Parathyroid adenoma (tissue), 2 donors: ENCODE measurements at regions not wholly inside any gene's neighbourhood (a gene's known extent, or its start where the extent isn't known, plus 50 kb on each side); places are given as distances from the start of the nearest gene placed in this dataset.

Source experiments
- H2AFZ ChIP-seq: fragments of 300-600 bp; sonication (generic); one replicate; pipeline ENCODE4 v1.7.0; 2017; ENCODE audit warnings: antibody characterized with exemption, mild to moderate bottlenecking
- H3K27ac ChIP-seq: fragments of 300-600 bp; sonication (generic); one replicate; pipeline ENCODE4 v1.7.0; 2017
- H3K27me3 ChIP-seq: fragments of 300-600 bp; sonication (generic); one replicate; pipeline ENCODE4 v1.7.0; 2017; ENCODE audit warnings: low read length; ENCODE audit not compliant: control insufficient read depth, insufficient read depth
- H3K36me3 ChIP-seq: fragments of 300-600 bp; sonication (generic); one replicate; pipeline ENCODE4 v1.7.0; 2017; ENCODE audit warnings: low read length; ENCODE audit not compliant: control insufficient read depth, insufficient read depth
- H3K4me1 ChIP-seq: fragments of 300-600 bp; sonication (generic); one replicate; pipeline ENCODE4 v1.7.0; 2017; ENCODE audit warnings: control low read depth
- H3K4me2 ChIP-seq: fragments of 300-600 bp; sonication (generic); one replicate; pipeline ENCODE4 v1.7.0; 2017; ENCODE audit warnings: low read length
- H3K4me3 ChIP-seq: fragments of 300-600 bp; sonication (generic); one replicate; pipeline ENCODE4 v1.7.0; 2017; ENCODE audit warnings: low read depth, low read length
- H3K79me2 ChIP-seq: fragments of 300-600 bp; sonication (generic); one replicate; pipeline ENCODE4 v1.7.0; 2017; ENCODE audit warnings: control low read depth
- H3K9ac ChIP-seq: fragments of 300-600 bp; sonication (generic); one replicate; pipeline ENCODE4 v1.7.0; 2017; ENCODE audit warnings: mild to moderate bottlenecking
- H3K9me3 ChIP-seq: fragments of 300-600 bp; sonication (generic); one replicate; pipeline ENCODE4 v1.7.0; 2017; ENCODE audit warnings: low read length; ENCODE audit not compliant: control insufficient read depth
- CTCF ChIP-seq: fragments of 300-600 bp; sonication (generic); IDR thresholded peaks from one replicate; pipeline ENCODE4 v1.7.0; 2017; ENCODE audit warnings: antibody characterized with exemption, mild to moderate bottlenecking
- donor health status: primary hyperparathyroidism.

- no peaks in the 10 kb centered on the region for H3K9me3 ChIP-seq
- no peak overlapping the region for H3K4me3 ChIP-seq
- no peak overlapping the region for H3K27ac ChIP-seq
- TF ChIP-seq CTCF = no peak
- no peaks in the 10 kb centered on the region for H3K4me1 ChIP-seq
- H2AFZ ChIP-seq = no peak overlapping the region
- peaks cover 8% of the 10 kb centered on the region for H3K79me2 ChIP-seq
- H3K36me3 ChIP-seq = no peaks in the 10 kb centered on the region
- no peak overlapping the region for H3K4me2 ChIP-seq
- no peaks in the 10 kb centered on the region for H3K27me3 ChIP-seq
- no peak overlapping the region for H3K9ac ChIP-seq
These were observed 1433.0 kb downstream of the UQCRFS1 start for GRCh38 chr19:27779954-27780353.

- TF ChIP-seq CTCF = no peak
- H3K36me3 ChIP-seq = no peaks in the 10 kb centered on the region
These were observed 1435.2 kb downstream of the UQCRFS1 start for GRCh38 chr19:27777726-27778125.

GRCh38 chr19:27777242-27777641 lies 1435.7 kb downstream of the UQCRFS1 start:
- Histone ChIP-seq H2AFZ (no peak overlapping the region), H3K4me2 (no peak overlapping the region), H3K9ac (no peak overlapping the region), H3K9me3 (no peaks in the 10 kb centered on the region), H3K79me2 (no peaks in the 10 kb centered on the region), H3K27ac (no peak overlapping the region), H3K4me1 (no peaks in the 10 kb centered on the region), H3K4me3 (no peak overlapping the region), H3K27me3 (no peaks in the 10 kb centered on the region), H3K36me3 (no peaks in the 10 kb centered on the region)
- no peak for TF ChIP-seq CTCF

More at GRCh38 chr19:27777726-27778125, 1435.2 kb downstream of the UQCRFS1 start:
- H3K4me3 ChIP-seq = no peak overlapping the region
- H3K27ac ChIP-seq = no peak overlapping the region
- H3K27me3 ChIP-seq = no peaks in the 10 kb centered on the region
- no peak overlapping the region for H3K4me2 ChIP-seq
- no peaks in the 10 kb centered on the region for H3K9me3 ChIP-seq
- H3K4me1 ChIP-seq = no peaks in the 10 kb centered on the region
- H3K79me2 ChIP-seq = peaks cover 2% of the 10 kb centered on the region
- H3K9ac ChIP-seq = no peak overlapping the region
- H2AFZ ChIP-seq = no peak overlapping the region

GRCh38 chr19:27776524-27776923 lies 1436.4 kb downstream of the UQCRFS1 start:
- Histone ChIP-seq H3K9ac (no peak overlapping the region), H3K79me2 (no peaks in the 10 kb centered on the region), H2AFZ (no peak overlapping the region), H3K36me3 (no peaks in the 10 kb centered on the region), H3K27ac (no peak overlapping the region), H3K9me3 (no peaks in the 10 kb centered on the region), H3K4me1 (no peaks in the 10 kb centered on the region), H3K4me2 (no peak overlapping the region), H3K27me3 (no peaks in the 10 kb centered on the region), H3K4me3 (no peak overlapping the region)
- TF ChIP-seq CTCF = no peak

GRCh38 chr19:27776020-27776419 lies 1436.9 kb downstream of the UQCRFS1 start:
- Histone ChIP-seq H3K79me2 (no peaks in the 10 kb centered on the region), H2AFZ (no peak overlapping the region), H3K4me2 (no peak overlapping the region), H3K9me3 (no peaks in the 10 kb centered on the region), H3K36me3 (no peaks in the 10 kb centered on the region), H3K4me1 (no peaks in the 10 kb centered on the region), H3K27ac (no peak overlapping the region), H3K9ac (no peak overlapping the region), H3K4me3 (no peak overlapping the region), H3K27me3 (no peaks in the 10 kb centered on the region)
- no peak for TF ChIP-seq CTCF
